K562 (cell line): ENCODE measurements at regions not wholly inside any gene's neighbourhood (a gene's known extent, or its start where the extent isn't known, plus 50 kb on each side); places are given as distances from the start of the nearest gene placed in this dataset.

Source experiments
- ATAC-seq: fragments of 200-7000 bp; cut with Tn5 transposase; 3 replicates; pipeline ENCODE4 v1.9.1; 2020; ENCODE audit warnings: moderate library complexity
- BruUV-seq: library from RNA; stranded (reverse); fragments of 400-500 nt; replicated peaks from 2 replicates; lab custom pipeline; 2021; lab: Mats Ljungman, UMichigan
- CTCF ChIA-PET: fragments of 300-600 bp; formaldehyde crosslinking; extraction: SDS; loops from one replicate; lab custom pipeline; 2021; ENCODE audit warnings: low intra/inter-chr PET ratio; lab: Yijun Ruan, JAX
- POLR2A ChIA-PET: fragments of 300-600, 350-650 bp; sonication (Branson Sonifier 250); formaldehyde crosslinking; extraction: SDS; loops from one replicate; lab custom pipeline; 2021; ENCODE audit warnings: antibody characterized with exemption, inconsistent platforms; lab: Yijun Ruan, JAX
- DNase-seq, 4 experiments: peaks; one replicate each; pipeline versions ENCODE4 v3.0.0 to v3.0.0-alpha.2; 2011 to 2018; ENCODE audit warnings: low spot score in 3 of 4, mixed read lengths in 3 of 4; ENCODE audit errors: extremely low read depth in 1 of 4
- FAIRE-seq: peaks from 2 replicates; lab custom pipeline; 2011; peaks lifted over from hg19 to GRCh38; lab: Jason Lieb, UNC
- H2AFZ ChIP-seq: 2 replicates; pipeline ENCODE4 v1.6.0; 2011; ENCODE audit warnings: low read depth, low read length, control low read depth, inconsistent platforms
- H3K27ac ChIP-seq: fragments of 200-600 bp; 3 replicates; pipeline ENCODE4 v1.8.0; 2011; ENCODE audit warnings: low read depth, mild to moderate bottlenecking, control low read depth, inconsistent platforms, low read length, moderate library complexity, mixed read lengths; ENCODE audit errors: extremely low read depth
- H3K27me3 ChIP-seq, 2 experiments: fragments of 300-600 bp in 1 of 2; 2 replicates in 1 of 2; 3 replicates in 1 of 2; pipeline versions ENCODE4 v1.6.0 to v1.8.0; 2011; ENCODE audit warnings: inconsistent platforms in 2 of 2, low read length in 2 of 2, mild to moderate bottlenecking in 1 of 2, mixed read lengths in 1 of 2, moderate library complexity in 1 of 2; ENCODE audit not compliant: control insufficient read depth in 2 of 2, insufficient read depth in 2 of 2
- H3K36me3 ChIP-seq: fragments of 300-600 bp; 3 replicates; pipeline ENCODE4 v1.8.0; 2011; ENCODE audit warnings: mild to moderate bottlenecking, low read length, inconsistent platforms; ENCODE audit not compliant: control insufficient read depth, insufficient read depth
- H3K4me1 ChIP-seq, 2 experiments: fragments of 200-600 bp in 1 of 2; replicated peaks in 1 of 2; 2 replicates in 1 of 2; 3 replicates in 1 of 2; pipeline versions ENCODE4 v1.5.1 to v1.8.0; 2011; ENCODE audit warnings: inconsistent platforms in 2 of 2, low read length in 2 of 2, mild to moderate bottlenecking in 1 of 2, mixed read lengths in 1 of 2, moderate library complexity in 1 of 2; ENCODE audit not compliant: control insufficient read depth in 2 of 2, insufficient read depth in 2 of 2
- H3K4me2 ChIP-seq: 2 replicates; pipeline ENCODE4 v1.6.1; 2011; ENCODE audit warnings: low read length, control low read depth, inconsistent platforms, mixed read lengths; ENCODE audit not compliant: insufficient read depth
- H3K4me3 ChIP-seq: fragments of 200-600 bp; sonication (generic), shearing (Covaris generic); 2 replicates; pipeline ENCODE4 v1.5.1; 2016; ENCODE audit warnings: control low read depth, inconsistent platforms
- H3K79me2 ChIP-seq: fragments of 200-600 bp; 3 replicates; pipeline ENCODE4 v1.8.0; 2011; ENCODE audit warnings: low read length, inconsistent platforms; ENCODE audit not compliant: control insufficient read depth, insufficient read depth
- H3K9ac ChIP-seq, 2 experiments: 2 replicates each; pipeline versions ENCODE4 v1.6.0 to v1.6.1; 2011; ENCODE audit warnings: low read depth in 2 of 2, low read length in 2 of 2, control low read depth in 1 of 2, inconsistent platforms in 1 of 2, mild to moderate bottlenecking in 1 of 2, mixed read lengths in 1 of 2; ENCODE audit not compliant: insufficient read depth in 1 of 2
- H3K9me1 ChIP-seq: one replicate; pipeline ENCODE4 v1.6.0; 2011; ENCODE audit warnings: inconsistent platforms, mild to moderate bottlenecking, low read length, moderate library complexity; ENCODE audit not compliant: control insufficient read depth, insufficient read depth
- H3K9me3 ChIP-seq: replicated peaks from 2 replicates; pipeline ENCODE4 v1.5.1; 2011; ENCODE audit warnings: low read depth, low read length, inconsistent platforms; ENCODE audit not compliant: control insufficient read depth, insufficient read depth
- H4K20me1 ChIP-seq: replicated peaks from 2 replicates; pipeline ENCODE4 v1.6.1; 2011; ENCODE audit warnings: low read length, inconsistent platforms, mixed read lengths; ENCODE audit not compliant: control insufficient read depth, insufficient read depth
- HDAC8 ChIP-seq: fragments of 450-650 bp; IDR thresholded peaks from 2 replicates; pipeline ENCODE4 v1.6.1; 2016; ENCODE audit warnings: mild to moderate bottlenecking, missing genetic modification characterization, moderate library complexity, missing compliant biosample characterization
- KDM5B ChIP-seq: fragments of 200-600 bp; sonication (generic); IDR thresholded peaks from 2 replicates; pipeline ENCODE4 v1.6.1; 2012; ENCODE audit warnings: low read depth, mild to moderate bottlenecking, moderate library complexity, low read length, control low read depth, inconsistent platforms; ENCODE audit not compliant: insufficient replicate concordance
- SMC3 ChIP-seq: conservative IDR thresholded peaks from 2 replicates; pipeline ENCODE4 v1.6.1; 2011; ENCODE audit warnings: low read depth, low read length, improper control_type of control experiment; ENCODE audit not compliant: insufficient read depth
- YY1 ChIP-seq, 3 experiments: IDR thresholded peaks; 2 replicates each; pipeline ENCODE4 v1.6.1; 2011; ENCODE audit warnings: low read length in 2 of 3, mild to moderate bottlenecking in 2 of 3, moderate library complexity in 2 of 3, borderline replicate concordance in 1 of 3, control low read depth in 1 of 3, low read depth in 1 of 3; ENCODE audit not compliant: insufficient read depth in 3 of 3, insufficient replicate concordance in 2 of 3, control insufficient read depth in 1 of 3, insufficient read length in 1 of 3; ENCODE audit errors: extremely low read depth in 1 of 3
- ZNF212 ChIP-seq: fragments of 450-650 bp; formaldehyde crosslinking; IDR thresholded peaks from 2 replicates; pipeline ENCODE4 v1.4.0; 2020; ENCODE audit warnings: mild to moderate bottlenecking
- ZNF583 ChIP-seq: fragments of 250-450 bp; sonication (Bioruptor Pico); IDR thresholded peaks from 2 replicates; pipeline ENCODE4 v1.4.0; 2020
- WGBS: fragments of 100-300 bp; shearing (Covaris generic); methylation state at CpG from one replicate; pipeline ENCODE4 v1.1.6; 2016; ENCODE audit warnings: low coverage, mixed read lengths; ENCODE audit not compliant: insufficient coverage; ENCODE audit errors: missing lambda C conversion rate; 5-methylcytosine and 5-hydroxymethylcytosine counted together
- in situ Hi-C: fragments of 300-500 bp; cut with MboI; formaldehyde crosslinking; loops from 4 replicates; pipeline ENCODE4 v1.15.0; 2018; ENCODE audit warnings: inconsistent platforms, mixed read lengths
- intact Hi-C: fragments of 100-400 bp; cut with micrococcal nuclease; formaldehyde crosslinking; loops from 2 replicates; pipeline ENCODE4 v1.14.2; 2022

DNA sequence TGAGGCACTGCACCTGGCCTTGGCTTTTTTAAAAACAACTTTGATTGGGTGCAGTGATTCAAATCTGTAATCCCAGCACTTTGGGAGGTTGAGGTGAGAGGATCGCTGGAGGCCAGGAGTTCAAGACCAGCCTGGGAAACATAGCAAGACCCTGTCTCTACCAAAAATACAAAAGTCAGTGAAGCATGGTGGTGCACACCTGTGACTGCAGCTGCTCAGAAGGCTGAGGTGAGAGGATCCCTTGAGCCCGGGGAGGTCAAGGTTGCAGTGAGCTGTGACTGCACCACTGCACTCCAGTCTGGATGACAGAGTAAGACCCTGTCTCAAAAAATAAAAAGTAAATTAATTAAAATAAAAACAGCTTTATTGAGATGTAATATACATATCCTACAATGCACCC, 84.9 kb downstream of the NPTX2 start:
- no peaks in the 10 kb centered on the region; the same call in 1 of the 2 replicates for H3K9me3 ChIP-seq
- ChIA-PET POLR2A (interaction anchor here (0.6 kb wide), 1 partner anchor 217 kb away, joined by 3 read pairs; no protein-coding TSS in a partner anchor), CTCF (no interaction called here)
- no TSS peak for BruUV-seq
- no peak overlapping the region for H3K9ac ChIP-seq
- no peaks in the 10 kb centered on the region for H3K4me1 ChIP-seq
- in situ Hi-C loops: no loop called here
- H4K20me1 ChIP-seq: no peaks in the 10 kb centered on the region
- no peaks in the 10 kb centered on the region for H3K9me1 ChIP-seq
- no peak overlapping the region for H3K4me3 ChIP-seq
- no peak for TF ChIP-seq ZNF583 (CRISPR knock-in tag)
- no peak for TF ChIP-seq YY1 (IDR thresholded peaks at IDR 0.05; ENCODE audit: borderline replicate concordance in 1 of 3, control insufficient read depth in 1 of 3, extremely low read depth in 1 of 3, insufficient read depth in 3 of 3, insufficient read length in 1 of 3, insufficient replicate concordance in 2 of 3, low read depth in 1 of 3, low read length in 2 of 3)
- no peak for TF ChIP-seq HDAC8 (tag)
- TF ChIP-seq SMC3: no peak
- no peak for TF ChIP-seq KDM5B
- no peak for TF ChIP-seq ZNF212 (CRISPR knock-in tag)
- TF ChIP-seq, all 486 proteins: peak for 0
- H3K27me3 ChIP-seq: peaks cover 19 to 50% of the 10 kb centered on the region in 2 experiments
- FAIRE-seq (no peak), ATAC-seq (no peak), DNase-seq (no peak)
- no peak overlapping the region for H2AFZ ChIP-seq
- WGBS: 0% methylated on average over 2 of the region's 2 CpGs
- intact Hi-C loops: no loop called here
- no peaks in the 10 kb centered on the region for H3K36me3 ChIP-seq
- H3K27ac ChIP-seq: no peak overlapping the region
- no peak overlapping the region for H3K4me2 ChIP-seq
- no peaks in the 10 kb centered on the region for H3K79me2 ChIP-seq
